ENCODE measurements at regions not wholly inside any gene's neighbourhood (a gene's known extent, or its start where the extent isn't known, plus 50 kb on each side); places are given as distances from the start of the nearest gene placed in this dataset.

- no peak for TF ChIP-seq PKNOX1 (IDR thresholded peaks at IDR 0.05)
- no peak for TF ChIP-seq FOXK2 (IDR thresholded peaks at IDR 0.05)
- no peak for TF ChIP-seq SP1 (IDR thresholded peaks at IDR 0.05)
- TF ChIP-seq BHLHE40 (IDR thresholded peaks at IDR 0.05; ENCODE audit: borderline replicate concordance): no peak
- TF ChIP-seq ELF4 (IDR thresholded peaks at IDR 0.05): no peak
- TF ChIP-seq NFRKB (IDR thresholded peaks at IDR 0.05): no peak
- no peak for TF ChIP-seq FOXM1 (IDR thresholded peaks at IDR 0.05; ENCODE audit: borderline replicate concordance)
- no peak for TF ChIP-seq FOXA1 (IDR thresholded peaks at IDR 0.05)
- no peak for TF ChIP-seq TARDBP (IDR thresholded peaks at IDR 0.05)
These were observed 224.2 kb upstream of the PABPC4L start for GRCh38 chr4:134425756-134426155.
